Activated naive CD4-positive, alpha-beta T cell treated with anti-CD3 and anti-CD28 coated beads, Interleukin-2, amount 50 U/mL, for 72 hours (primary cell): ENCODE measurements at regions not wholly inside any gene's neighbourhood (a gene's known extent, or its start where the extent isn't known, plus 50 kb on each side); places are given as distances from the start of the nearest gene placed in this dataset.
A peak's percentile ranks its signal among the peaks of the same experiment; 100 is the strongest.
"Not testable (repeated sequence)": the region's sequence is repeated elsewhere in the genome, so short reads cannot be mapped to it uniquely, and the experiment has no call there.

Source experiments
- ATAC-seq, 2 donors: fragments of 150-1000 bp; cut with Tn5 transposase; 2 replicates each; pipeline ENCODE4 v1.10.0; 2021; ENCODE audit warnings: mild to moderate bottlenecking in 2 of 2, moderate library complexity in 2 of 2
- DNase-seq, 2 donors: peaks; one replicate each; pipeline ENCODE4 v3.0.0; 2021 to 2022; ENCODE audit warnings: low spot score in 2 of 2
- H3K27ac Mint-ChIP-seq, 2 donors: one replicate each; pipeline ENCODE4 v1.8.0; 2022; ENCODE audit warnings: mild to moderate bottlenecking in 2 of 2, mixed read lengths in 2 of 2
- H3K36me3 Mint-ChIP-seq, 2 donors: one replicate each; pipeline ENCODE4 v1.8.0; 2022; ENCODE audit warnings: mixed read lengths in 2 of 2
- H3K9me3 Mint-ChIP-seq, 2 donors: one replicate each; pipeline ENCODE4 v1.8.0; 2022; ENCODE audit warnings: mixed read lengths in 2 of 2

DNA sequence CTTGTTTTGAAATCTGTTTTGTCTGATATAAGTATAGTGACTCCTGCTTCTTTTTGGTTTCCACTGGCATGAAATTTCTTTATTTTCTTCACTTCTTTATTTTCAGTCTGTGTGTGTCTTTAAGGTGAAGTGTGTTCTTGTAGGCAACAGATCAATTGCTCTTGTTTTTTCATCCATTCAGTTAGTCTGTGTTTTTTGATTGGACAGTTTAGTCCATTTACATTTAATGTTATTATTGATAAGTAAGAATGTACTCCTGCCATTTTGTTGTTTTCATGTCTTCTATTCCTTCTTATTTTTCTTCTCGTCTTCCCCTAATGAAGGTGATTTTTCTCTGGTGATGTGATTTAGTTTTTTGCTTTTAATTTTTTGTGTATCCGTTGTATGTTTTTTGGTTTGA, 487.7 kb upstream of the PBX1 start:
- H3K27ac Mint-ChIP-seq, result no peak overlapping the region
- ATAC-seq, result no peak
- H3K36me3 Mint-ChIP-seq, result peaks cover 14 to 24% of the 10 kb centered on the region in 2 donors
- no peak for DNase-seq
- H3K9me3 Mint-ChIP-seq, result peaks cover 31 to 46% of the 10 kb centered on the region in 2 donors

DNA sequence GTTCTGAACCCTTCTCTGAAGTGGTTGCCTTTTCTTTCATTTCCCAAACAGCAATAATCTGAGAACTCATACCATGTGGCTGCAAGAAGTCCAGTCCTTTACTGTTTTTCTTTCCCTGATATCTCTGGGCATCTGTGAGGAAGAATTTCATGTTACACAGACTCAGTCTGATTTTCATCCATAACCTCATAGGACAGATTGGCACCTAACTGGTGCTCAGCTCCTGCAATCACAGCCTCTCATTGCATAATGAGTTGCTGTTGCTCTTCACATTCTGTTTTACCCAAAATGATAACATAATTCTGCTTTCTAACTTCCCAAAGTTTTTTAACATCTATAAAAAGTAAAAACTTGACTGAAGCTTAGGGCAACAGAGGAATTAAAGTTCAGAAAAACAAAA, 472.2 kb upstream of the PBX1 start:
- Mint-ChIP-seq H3K36me3 (peaks cover 0 to 5% of the 10 kb centered on the region in 2 donors), H3K27ac (no peak overlapping the region), H3K9me3 (peaks cover 6 to 14% of the 10 kb centered on the region in 2 donors)
- DNase-seq (no peak), ATAC-seq (no peak)

DNA sequence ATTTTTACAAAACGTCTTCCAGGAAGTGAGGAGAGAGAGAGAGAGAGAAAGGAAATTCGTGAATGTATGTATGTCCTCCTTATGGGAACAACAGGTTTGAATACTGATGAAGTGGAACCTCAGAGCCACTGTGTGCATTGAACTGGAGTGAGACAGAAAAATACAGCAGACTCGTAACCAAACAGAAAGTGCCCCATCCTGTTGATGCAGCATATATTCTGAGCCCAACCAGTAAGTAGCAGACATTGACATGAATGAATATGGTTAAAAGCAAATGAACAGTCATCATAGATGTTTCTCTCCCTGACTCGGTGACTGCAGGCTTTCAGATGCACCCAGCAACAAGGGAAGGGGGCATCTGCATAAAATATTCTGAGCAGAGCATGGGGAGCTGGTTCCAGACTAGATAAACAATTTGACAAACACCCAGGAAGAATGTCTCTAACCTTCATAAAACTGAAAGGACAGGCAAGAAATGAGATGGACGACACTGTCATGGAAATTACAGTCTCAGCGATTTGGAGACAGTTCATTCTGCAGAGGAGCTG, 471.0 kb upstream of the PBX1 start:
- no peak overlapping the region for H3K27ac Mint-ChIP-seq
- DNase-seq (no peak), ATAC-seq (no peak)
- peaks cover 0 to 5% of the 10 kb centered on the region in 2 donors for H3K36me3 Mint-ChIP-seq
- H3K9me3 Mint-ChIP-seq, result peaks cover 10 to 14% of the 10 kb centered on the region in 2 donors

DNA sequence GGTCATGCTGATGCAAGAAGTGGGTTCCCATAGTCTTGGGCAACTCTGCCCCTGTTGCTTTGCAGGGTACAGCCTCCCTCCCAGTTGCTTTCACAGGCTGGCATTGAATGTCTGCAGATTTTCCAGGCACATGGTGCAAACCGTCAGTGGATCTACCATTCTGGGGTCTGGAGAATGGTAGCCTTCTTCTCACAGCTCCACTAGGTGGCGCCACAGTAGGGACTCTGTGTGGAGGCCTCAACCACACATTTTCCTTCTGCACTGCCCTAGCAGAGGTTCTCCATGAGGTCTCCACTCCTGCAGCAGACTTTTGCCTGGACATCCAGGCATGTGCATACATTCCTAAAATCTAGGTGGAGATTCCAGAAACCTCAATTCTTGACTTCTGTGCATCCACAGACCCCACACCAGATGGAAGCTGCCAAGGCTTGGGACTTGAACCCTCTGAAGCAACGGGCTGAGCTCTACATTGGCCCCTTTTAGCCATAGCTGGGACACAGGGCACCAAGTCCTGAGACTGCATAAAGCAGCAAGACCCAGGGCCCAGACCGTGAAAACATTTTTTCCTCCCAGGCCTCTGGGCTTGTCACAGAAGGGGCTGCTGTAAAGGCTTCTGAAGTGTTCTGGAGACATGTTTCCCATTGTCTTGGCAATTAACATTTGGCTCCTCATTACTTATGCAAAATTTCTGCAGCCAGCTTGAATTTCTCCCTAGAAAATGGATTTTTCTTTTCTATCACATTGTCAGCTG, 466.2 kb upstream of the PBX1 start:
- H3K36me3 Mint-ChIP-seq, result peaks cover 0 to 6% of the 10 kb centered on the region in 2 donors
- peak in 1 of 2 donors; percentile 2 for DNase-seq
- ATAC-seq, result no peak

DNA sequence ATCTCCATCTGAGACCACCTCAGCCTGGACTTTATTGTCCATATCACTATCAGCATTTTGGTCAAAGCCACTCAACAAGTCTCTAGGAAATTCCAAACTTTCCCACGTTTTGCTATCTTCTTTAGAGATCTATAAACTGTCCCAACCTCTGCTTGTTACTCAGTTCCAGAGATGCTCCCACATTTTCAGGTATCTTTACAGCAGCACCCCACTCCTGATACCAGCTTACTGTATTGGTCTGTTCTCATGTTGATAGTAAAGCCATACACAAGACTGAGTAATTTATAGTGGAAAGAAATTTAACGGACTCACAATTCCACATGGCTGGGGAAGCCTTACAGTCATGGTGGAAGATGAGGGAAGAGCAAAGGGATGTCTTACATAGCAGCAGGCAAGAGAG, 465.4 kb upstream of the PBX1 start:
- no peak for ATAC-seq
- no peak for DNase-seq
- Mint-ChIP-seq H3K27ac (no peak overlapping the region), H3K9me3 (peaks cover 15 to 20% of the 10 kb centered on the region in 2 donors), H3K36me3 (peaks cover 0 to 6% of the 10 kb centered on the region in 2 donors)

More for the DNA sequence above, 466.2 kb upstream of the PBX1 start:
- Mint-ChIP-seq H3K27ac (no peak overlapping the region), H3K9me3 (peaks cover 19 to 20% of the 10 kb centered on the region in 2 donors)

DNA sequence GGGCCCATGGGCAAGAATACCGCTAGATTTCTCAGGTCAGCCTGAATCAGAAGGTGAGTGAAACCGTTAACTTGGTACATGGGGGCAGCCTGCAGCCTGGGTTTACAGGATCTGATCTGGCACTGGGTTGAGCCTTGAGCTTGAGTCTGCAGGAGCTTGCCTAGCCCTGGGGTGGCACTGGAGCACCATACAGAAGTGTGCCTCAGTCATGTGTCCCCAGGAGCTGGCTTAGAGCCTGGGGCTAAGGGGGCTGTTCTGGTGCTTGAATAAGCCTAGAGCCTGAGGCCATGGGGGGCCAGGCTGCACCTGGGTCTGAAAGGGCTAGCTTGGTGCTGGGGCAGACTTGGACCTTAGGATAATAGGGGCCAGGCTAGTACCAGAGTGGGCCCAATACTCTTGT, 457.2 kb upstream of the PBX1 start:
- Mint-ChIP-seq H3K27ac (no peak overlapping the region), H3K36me3 (no peaks in the 10 kb centered on the region), H3K9me3 (peaks cover 6 to 10% of the 10 kb centered on the region in 2 donors)
- no peak for DNase-seq
- no peak for ATAC-seq

DNA sequence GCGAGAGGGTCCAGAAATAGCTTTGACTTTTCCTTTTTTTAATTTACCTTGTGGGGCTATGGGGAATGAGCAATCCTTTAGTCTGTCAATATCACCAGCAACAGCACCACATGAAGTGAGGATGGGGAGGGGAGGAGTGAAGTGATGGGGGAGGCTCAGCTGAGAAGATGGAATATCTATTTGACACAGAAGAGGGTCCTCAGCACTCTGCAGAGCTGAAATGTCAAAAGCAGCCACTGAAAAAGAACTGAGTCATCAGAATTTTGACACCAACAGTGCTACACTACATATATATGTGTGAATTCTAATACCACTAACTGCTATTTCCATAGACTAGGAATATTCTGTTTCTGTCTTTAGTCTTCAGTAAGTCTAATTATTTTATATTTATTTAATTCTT, 427.0 kb upstream of the PBX1 start:
- ATAC-seq, result no peak
- Mint-ChIP-seq H3K27ac (no peak overlapping the region), H3K9me3 (peaks cover 5 to 7% of the 10 kb centered on the region in 2 donors), H3K36me3 (no peaks in the 10 kb centered on the region)
- DNase-seq, result no peak

DNA sequence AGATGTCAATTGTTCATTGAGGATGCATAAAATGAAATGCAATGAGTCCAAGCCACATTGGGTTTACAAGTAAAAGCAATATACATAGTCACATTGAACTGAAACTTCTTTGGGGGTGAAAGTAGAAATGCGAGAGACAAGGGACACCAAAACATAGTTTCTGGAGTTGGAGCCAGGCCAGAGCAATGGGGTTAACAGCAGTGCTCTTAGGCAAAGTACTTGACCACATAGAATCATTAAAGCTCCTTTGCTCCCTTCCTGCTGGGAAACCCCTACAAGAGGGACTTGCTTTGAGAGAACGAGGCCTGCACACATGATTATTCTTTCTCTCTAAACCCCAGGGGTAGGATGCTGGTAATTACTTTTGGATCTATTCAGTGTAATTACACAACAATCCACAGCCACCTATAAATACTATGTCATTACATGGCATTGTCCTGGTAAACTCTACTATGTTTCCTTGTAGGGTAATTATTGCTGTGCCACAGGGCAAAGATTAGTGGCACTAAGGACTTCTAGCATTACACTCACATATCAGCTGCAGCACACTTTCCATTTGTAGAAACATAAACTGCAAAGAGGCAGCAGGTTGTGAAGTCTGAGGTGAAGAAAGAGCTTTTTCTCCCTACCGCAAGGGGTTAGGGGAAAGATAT, 421.6 kb upstream of the PBX1 start:
- Mint-ChIP-seq H3K36me3 (no peaks in the 10 kb centered on the region), H3K9me3 (peaks cover 5 to 13% of the 10 kb centered on the region in 2 donors), H3K27ac (no peak overlapping the region)
- DNase-seq, result no peak
- ATAC-seq, result no peak

DNA sequence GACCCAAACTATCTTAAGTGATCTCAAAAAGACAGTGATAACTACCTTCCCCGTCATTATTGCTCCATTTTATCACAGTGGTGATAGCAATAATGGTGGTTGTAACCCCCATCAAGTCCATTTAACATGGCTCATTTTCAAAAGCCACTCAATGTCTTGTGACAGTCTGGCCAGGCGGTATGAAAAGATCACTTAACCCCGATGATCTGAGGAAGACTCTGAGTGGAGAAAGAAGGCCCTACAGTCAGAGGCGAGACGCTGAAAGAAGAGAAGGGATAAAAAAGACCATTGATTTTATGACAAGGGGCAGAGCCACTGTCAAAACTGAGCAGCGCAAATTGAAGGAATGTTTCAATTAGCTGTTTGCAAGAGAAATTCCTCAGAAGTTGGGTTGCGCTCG, 417.2 kb upstream of the PBX1 start:
- no peaks in the 10 kb centered on the region for H3K36me3 Mint-ChIP-seq
- no peak overlapping the region for H3K27ac Mint-ChIP-seq
- DNase-seq, result no peak
- H3K9me3 Mint-ChIP-seq, result peaks cover 19 to 26% of the 10 kb centered on the region in 2 donors
- ATAC-seq, result no peak

DNA sequence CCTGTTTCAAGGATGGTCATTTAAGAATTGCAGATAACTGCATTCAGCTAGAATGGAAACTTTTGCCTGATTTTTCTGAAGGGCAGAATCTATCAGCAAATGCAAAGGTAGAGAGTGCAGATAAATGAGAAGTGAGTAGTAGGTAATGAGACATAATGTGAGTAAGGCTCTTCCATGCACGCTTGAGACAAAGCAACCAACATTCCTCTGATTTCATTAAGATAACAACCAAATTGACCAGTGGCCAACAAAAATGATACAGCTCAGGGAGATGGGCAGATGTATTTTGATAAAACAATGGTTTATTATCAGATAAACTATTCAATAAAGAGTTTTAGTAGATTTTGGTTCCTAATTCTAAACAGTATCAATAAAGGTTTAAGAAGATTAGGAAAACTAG, 404.4 kb upstream of the PBX1 start:
- H3K27ac Mint-ChIP-seq, result no peak overlapping the region
- no peak for ATAC-seq
- H3K9me3 Mint-ChIP-seq, result peaks cover 17 to 32% of the 10 kb centered on the region in 2 donors
- H3K36me3 Mint-ChIP-seq, result peaks cover 0 to 9% of the 10 kb centered on the region in 2 donors
- no peak for DNase-seq

DNA sequence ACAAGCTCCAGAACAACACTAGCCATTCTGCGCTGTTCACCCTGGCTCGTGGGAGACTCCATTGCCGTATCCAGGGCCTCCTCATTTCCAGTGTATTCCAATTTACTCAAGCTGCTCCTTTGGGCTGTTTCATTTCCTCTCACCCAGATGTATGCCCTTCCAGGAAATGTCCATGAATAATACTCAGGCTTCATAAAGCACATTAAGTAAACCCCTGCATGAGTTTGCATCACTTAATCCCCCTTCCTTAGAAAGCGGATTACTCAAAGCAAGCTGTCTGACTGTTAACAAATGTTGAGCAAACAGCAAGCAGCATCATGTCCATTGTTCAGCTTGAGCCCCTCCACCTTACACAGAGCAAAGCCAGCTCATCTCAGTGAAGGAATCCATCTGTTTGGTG, 403.6 kb upstream of the PBX1 start:
- ATAC-seq, result no peak
- Mint-ChIP-seq H3K9me3 (peaks cover 18 to 32% of the 10 kb centered on the region in 2 donors), H3K36me3 (peaks cover 0 to 9% of the 10 kb centered on the region in 2 donors), H3K27ac (no peak overlapping the region)
- DNase-seq, result no peak

DNA sequence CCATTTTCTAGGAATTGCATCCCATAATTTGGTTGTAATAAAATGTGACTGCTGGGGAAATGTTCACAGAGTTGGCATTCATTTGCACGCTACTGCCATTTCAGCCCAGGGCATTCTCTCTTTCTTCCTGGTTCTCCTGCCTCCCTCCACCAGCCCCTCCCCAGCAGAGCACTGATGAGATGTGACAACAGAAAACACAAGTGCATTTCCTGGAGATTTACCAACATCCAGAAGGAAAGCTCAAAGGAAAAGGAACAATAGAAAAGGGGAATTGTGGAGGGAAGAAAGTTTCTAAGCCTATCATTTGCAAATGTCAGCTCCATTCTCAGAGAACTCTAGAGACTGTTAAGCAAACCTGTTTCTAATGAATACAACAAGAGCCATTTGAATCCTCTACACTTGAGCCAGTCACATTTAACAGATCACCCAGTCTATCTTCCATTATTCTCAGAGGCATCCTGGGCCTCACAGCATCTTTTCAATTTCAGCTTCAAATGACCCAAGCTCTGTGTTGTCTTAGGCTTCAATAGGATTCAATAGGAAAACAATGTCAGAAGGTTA, 395.6 kb upstream of the PBX1 start:
- ATAC-seq (no peak), DNase-seq (no peak)
- peaks cover 18 to 39% of the 10 kb centered on the region in 2 donors for H3K9me3 Mint-ChIP-seq
- peaks cover 7 to 8% of the 10 kb centered on the region in 2 donors for H3K36me3 Mint-ChIP-seq
- no peak overlapping the region for H3K27ac Mint-ChIP-seq

DNA sequence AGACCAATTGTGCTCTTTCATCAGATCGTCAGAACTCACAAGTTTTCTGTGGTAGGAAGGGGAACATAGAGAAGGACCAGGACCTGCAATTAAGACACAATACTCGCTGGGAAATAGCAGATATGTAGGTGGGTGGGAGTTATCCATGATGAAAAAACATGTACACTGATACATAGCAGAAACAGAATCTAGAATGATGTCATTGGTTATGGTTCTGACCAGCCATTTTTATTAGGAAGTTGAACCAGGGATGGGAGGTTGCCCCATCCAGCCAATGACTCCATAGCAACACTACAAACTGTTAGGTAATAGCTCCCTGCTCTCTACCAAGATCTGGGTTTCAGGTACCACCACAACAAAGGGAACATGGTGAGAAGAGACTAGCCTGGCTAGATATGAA, 393.5 kb upstream of the PBX1 start:
- ATAC-seq (no peak), DNase-seq (no peak)
- H3K27ac Mint-ChIP-seq, result no peak overlapping the region
- H3K9me3 Mint-ChIP-seq, result peaks cover 34 to 48% of the 10 kb centered on the region in 2 donors
- peaks cover 14 to 26% of the 10 kb centered on the region in 2 donors for H3K36me3 Mint-ChIP-seq

DNA sequence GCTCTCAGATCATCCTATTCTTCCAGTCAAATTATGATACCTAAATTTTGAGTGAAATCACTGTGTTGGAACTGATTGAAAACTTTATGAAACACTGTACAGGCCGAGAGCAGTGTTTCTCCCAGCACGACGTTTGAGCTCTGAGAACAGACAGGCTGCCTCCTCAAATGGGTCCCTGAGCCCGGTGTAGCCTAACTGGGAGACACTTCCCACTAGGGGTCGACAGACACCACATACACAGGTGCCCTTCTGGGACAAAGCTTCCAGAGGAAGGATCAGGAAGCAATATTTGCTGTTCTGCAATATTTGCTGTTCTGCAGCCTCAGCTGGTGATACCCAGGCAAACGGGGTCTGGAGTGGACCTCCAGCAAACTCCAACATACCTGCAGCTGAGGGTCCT, 392.5 kb upstream of the PBX1 start:
- peaks cover 34 to 41% of the 10 kb centered on the region in 2 donors for H3K9me3 Mint-ChIP-seq
- H3K27ac Mint-ChIP-seq, result not testable (repeated sequence)

DNA sequence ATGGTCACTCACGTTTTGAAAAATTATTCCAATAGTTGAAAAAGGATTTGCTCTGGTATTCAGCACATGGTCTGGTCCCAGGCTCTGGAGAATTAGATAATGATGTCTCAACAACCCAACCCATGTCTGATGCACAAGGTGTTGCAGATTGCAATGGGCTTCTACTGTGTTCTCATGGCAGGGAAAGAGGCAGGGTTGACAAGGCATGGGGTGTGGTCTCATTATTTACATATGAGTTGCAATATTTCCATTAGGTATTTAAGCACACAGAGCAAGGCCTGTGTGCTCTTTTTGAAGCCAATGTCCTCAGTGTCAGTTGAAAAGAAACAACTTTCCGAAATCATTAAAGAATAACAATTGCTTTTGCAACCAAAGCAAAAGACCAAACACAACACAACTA, 381.9 kb upstream of the PBX1 start:
- Mint-ChIP-seq H3K27ac (no peak overlapping the region), H3K36me3 (peaks cover 0 to 8% of the 10 kb centered on the region in 2 donors), H3K9me3 (peaks cover 20 to 33% of the 10 kb centered on the region in 2 donors)
- ATAC-seq, result no peak
- no peak for DNase-seq

More for the DNA sequence above, 392.5 kb upstream of the PBX1 start:
- ATAC-seq, DNase-seq: not testable (repeated sequence)
- peaks cover 14 to 26% of the 10 kb centered on the region in 2 donors for H3K36me3 Mint-ChIP-seq

DNA sequence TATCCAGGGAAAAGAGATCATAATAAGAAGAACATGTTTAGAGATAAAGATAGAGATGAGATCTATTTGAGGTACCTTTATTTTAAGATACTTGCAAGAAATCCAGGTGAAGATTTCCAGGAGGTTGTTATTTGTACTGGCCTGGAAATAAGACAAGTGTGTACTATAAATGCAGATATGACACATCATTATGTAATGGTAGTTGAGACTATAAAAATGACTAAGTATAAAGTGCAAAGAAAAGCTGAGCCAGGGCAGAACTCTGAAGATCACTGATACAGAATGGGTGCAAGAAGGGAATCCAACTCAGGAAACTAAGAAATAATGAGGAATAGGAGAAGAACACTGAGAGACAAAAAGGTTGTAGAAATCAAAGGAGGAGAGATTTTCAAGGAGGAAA, 378.2 kb upstream of the PBX1 start:
- DNase-seq, result no peak
- H3K27ac Mint-ChIP-seq, result no peak overlapping the region
- H3K9me3 Mint-ChIP-seq, result peaks cover 21 to 38% of the 10 kb centered on the region in 2 donors
- no peak for ATAC-seq
- peaks cover 0 to 8% of the 10 kb centered on the region in 2 donors for H3K36me3 Mint-ChIP-seq
